B cell (primary cell): ENCODE measurements at regions not wholly inside any gene's neighbourhood (a gene's known extent, or its start where the extent isn't known, plus 50 kb on each side); places are given as distances from the start of the nearest gene placed in this dataset.

ENCODE experiments used
- ATAC-seq: fragments of 200-7000 bp; cut with Tn5 transposase; one replicate; pipeline ENCODE4 v1.10.0; 2021; ENCODE audit warnings: low read depth, mild to moderate bottlenecking, moderate number of reproducible peaks, moderate library complexity
- CTCF ChIA-PET: fragments of 350-600 bp; sonication (Branson Sonifier 250); formaldehyde crosslinking; loops from one replicate; lab custom pipeline; 2021; ENCODE audit warnings: antibody characterized with exemption, inconsistent platforms; lab: Charles Lee
- POLR2A ChIA-PET: fragments of 350-600 bp; sonication (Branson Sonifier 250); formaldehyde crosslinking; loops from one replicate; lab custom pipeline; 2021; ENCODE audit warnings: antibody characterized with exemption; lab: Charles Lee
- DNase-seq: peaks from one replicate; pipeline ENCODE4 v3.0.0; 2013
- H2AFZ ChIP-seq: 2 replicates; pipeline ENCODE4 v1.6.1; 2012; ENCODE audit warnings: mild to moderate bottlenecking, low read depth, low read length; ENCODE audit not compliant: insufficient read depth, poor library complexity, severe bottlenecking
- H3K27ac ChIP-seq, 2 donors: 1 replicate in 1 of 2; 2 replicates in 1 of 2; pipeline ENCODE4 v1.5.1; 2012 to 2013; ENCODE audit warnings: low read length in 2 of 2, mild to moderate bottlenecking in 2 of 2, moderate library complexity in 1 of 2
- H3K27me3 ChIP-seq, 4 experiments: fragments of 200-600 bp in 1 of 4; sonication (generic) in 1 of 4; replicated peaks in 1 of 4; 1 replicate in 2 of 4; 2 replicates in 2 of 4; pipeline versions ENCODE4 v1.6.1 to v1.7.0; 2013 to 2016; ENCODE audit warnings: low read length in 3 of 4, mild to moderate bottlenecking in 2 of 4, mixed read lengths in 1 of 4, moderate library complexity in 1 of 4; ENCODE audit not compliant: insufficient read depth in 4 of 4, control insufficient read depth in 3 of 4; ENCODE audit errors: control extremely low read depth in 1 of 4
- H3K36me3 ChIP-seq, 2 experiments: replicated peaks in 1 of 2; 1 replicate in 1 of 2; 2 replicates in 1 of 2; pipeline versions ENCODE4 v1.6.1 to v1.7.1; 2013; ENCODE audit warnings: low read length in 1 of 2; ENCODE audit not compliant: insufficient read depth in 2 of 2, control insufficient read depth in 1 of 2; ENCODE audit errors: control extremely low read depth in 1 of 2, extremely low read depth in 1 of 2
- H3K4me1 ChIP-seq, 2 donors: fragments of 200-600 bp in 1 of 2; sonication (generic) in 1 of 2; 1 replicate in 1 of 2; 2 replicates in 1 of 2; pipeline versions ENCODE4 v1.5.1 to v1.6.1; 2013 to 2017; ENCODE audit warnings: low read length in 2 of 2; ENCODE audit not compliant: control insufficient read depth in 2 of 2, insufficient read depth in 2 of 2
- H3K4me2 ChIP-seq: replicated peaks from 2 replicates; pipeline ENCODE3; 2012; ENCODE audit warnings: mild to moderate bottlenecking, low read depth, low read length; ENCODE audit not compliant: poor library complexity, severe bottlenecking
- H3K4me3 ChIP-seq, 5 experiments: fragments of 200-600 bp in 1 of 5; sonication (generic) in 1 of 5; 1 replicate in 3 of 5; 2 replicates in 2 of 5; pipeline versions ENCODE4 v1.5.1 to v1.7.0; 2011 to 2016; ENCODE audit warnings: low read length in 4 of 5, mild to moderate bottlenecking in 4 of 5, low read depth in 2 of 5, control low read depth in 1 of 5, moderate library complexity in 1 of 5; ENCODE audit not compliant: insufficient read depth in 1 of 5; ENCODE audit errors: control extremely low read depth in 1 of 5, extremely low read depth in 1 of 5
- H3K79me2 ChIP-seq: fragments of 200-600 bp; sonication (generic); one replicate; pipeline ENCODE4 v1.6.0; 2016; ENCODE audit warnings: low read length; ENCODE audit not compliant: control insufficient read depth, insufficient read depth
- H3K9ac ChIP-seq: fragments of 200-600 bp; sonication (generic); 2 replicates; pipeline ENCODE4 v1.6.1; 2017; ENCODE audit warnings: mild to moderate bottlenecking, low read length, moderate library complexity
- H3K9me3 ChIP-seq, 3 donors: one replicate each; pipeline versions ENCODE4 v1.6.1 to v1.7.1; 2013; ENCODE audit warnings: low read length in 2 of 3; ENCODE audit not compliant: control insufficient read depth in 2 of 3, insufficient read depth in 1 of 3; ENCODE audit errors: control extremely low read depth in 1 of 3
- H4K20me1 ChIP-seq: 2 replicates; pipeline ENCODE4 v1.6.0; 2012; ENCODE audit warnings: mild to moderate bottlenecking, low read length; ENCODE audit not compliant: insufficient read depth, control insufficient read depth, poor library complexity, severe bottlenecking
- H3K27ac Mint-ChIP-seq: one replicate; pipeline ENCODE4 v1.8.0; 2021; ENCODE audit warnings: mixed read lengths
- H3K27me3 Mint-ChIP-seq: one replicate; pipeline ENCODE4 v1.8.0; 2021; ENCODE audit warnings: mixed read lengths
- H3K4me1 Mint-ChIP-seq: one replicate; pipeline ENCODE4 v1.8.0; 2021; ENCODE audit warnings: mixed read lengths
- H3K4me3 Mint-ChIP-seq: one replicate; pipeline ENCODE4 v1.8.0; 2021; ENCODE audit warnings: mixed read lengths
- H3K9me3 Mint-ChIP-seq: one replicate; pipeline ENCODE4 v1.8.0; 2022; ENCODE audit warnings: mixed read lengths; ENCODE audit not compliant: insufficient read depth
- EZH2 ChIP-seq: IDR thresholded peaks from 2 replicates; pipeline ENCODE4 v1.6.1; 2012; ENCODE audit warnings: borderline replicate concordance, low read depth, mild to moderate bottlenecking, moderate library complexity, low read length; ENCODE audit not compliant: insufficient read depth, poor library complexity, severe bottlenecking
- WGBS: methylation state at CpG from one replicate; pipeline ENCODE4 v1.1.5; 2013; ENCODE audit warnings: missing lambda C conversion rate; ENCODE audit not compliant: insufficient coverage; 5-methylcytosine and 5-hydroxymethylcytosine counted together
- intact Hi-C: fragments of 100-400 bp; cut with micrococcal nuclease; formaldehyde crosslinking; loops from one replicate; pipeline ENCODE4 v1.10.0; 2022
- TF ChIP-seq, protein P1 (sequence below): fragments of 200-600 bp; IDR thresholded peaks from one replicate; pipeline ENCODE4 v1.8.0; 2022; ENCODE audit warnings: antibody characterized with exemption, mild to moderate bottlenecking

DNA sequence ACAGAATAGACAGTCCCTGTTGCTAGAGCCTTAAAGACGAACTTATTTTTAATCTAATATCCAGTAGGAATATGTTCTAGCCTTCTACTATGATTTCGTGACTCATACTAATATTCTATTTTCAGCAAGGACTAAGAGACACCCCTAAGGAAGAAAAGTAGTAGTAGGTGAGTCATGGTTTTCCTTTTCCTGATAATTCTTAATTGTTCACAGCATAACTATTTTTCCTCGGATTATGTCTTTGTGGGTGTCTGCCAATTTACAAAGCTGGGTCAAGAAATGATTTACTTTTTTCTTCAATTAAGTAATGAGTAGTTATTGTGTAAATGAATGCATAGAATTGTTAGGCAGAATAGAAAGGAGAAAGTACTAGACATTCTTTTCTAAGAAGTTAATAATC, 292.2 kb downstream of the TOX3 start:
- TF ChIP-seq, protein P1, sequence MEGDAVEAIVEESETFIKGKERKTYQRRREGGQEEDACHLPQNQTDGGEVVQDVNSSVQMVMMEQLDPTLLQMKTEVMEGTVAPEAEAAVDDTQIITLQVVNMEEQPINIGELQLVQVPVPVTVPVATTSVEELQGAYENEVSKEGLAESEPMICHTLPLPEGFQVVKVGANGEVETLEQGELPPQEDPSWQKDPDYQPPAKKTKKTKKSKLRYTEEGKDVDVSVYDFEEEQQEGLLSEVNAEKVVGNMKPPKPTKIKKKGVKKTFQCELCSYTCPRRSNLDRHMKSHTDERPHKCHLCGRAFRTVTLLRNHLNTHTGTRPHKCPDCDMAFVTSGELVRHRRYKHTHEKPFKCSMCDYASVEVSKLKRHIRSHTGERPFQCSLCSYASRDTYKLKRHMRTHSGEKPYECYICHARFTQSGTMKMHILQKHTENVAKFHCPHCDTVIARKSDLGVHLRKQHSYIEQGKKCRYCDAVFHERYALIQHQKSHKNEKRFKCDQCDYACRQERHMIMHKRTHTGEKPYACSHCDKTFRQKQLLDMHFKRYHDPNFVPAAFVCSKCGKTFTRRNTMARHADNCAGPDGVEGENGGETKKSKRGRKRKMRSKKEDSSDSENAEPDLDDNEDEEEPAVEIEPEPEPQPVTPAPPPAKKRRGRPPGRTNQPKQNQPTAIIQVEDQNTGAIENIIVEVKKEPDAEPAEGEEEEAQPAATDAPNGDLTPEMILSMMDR = no peak
- TF ChIP-seq EZH2 = no peak
- no peak overlapping the region for H3K4me3 Mint-ChIP-seq
- no peak overlapping the region for H2AFZ ChIP-seq
- H3K9me3 Mint-ChIP-seq = no peaks in the 10 kb centered on the region
- ChIA-PET CTCF (no interaction called here), POLR2A (no interaction called here)
- H3K9me3 ChIP-seq = no peaks in the 10 kb centered on the region
- WGBS = no CpG with 5 or more reads among the region's 3 CpGs
- no peak overlapping the region for H3K9ac ChIP-seq
- no peak overlapping the region for H3K27ac ChIP-seq
- intact Hi-C loops = no loop called here
- no peaks in the 10 kb centered on the region for H3K4me1 Mint-ChIP-seq
- no peaks in the 10 kb centered on the region for H3K36me3 ChIP-seq
- H3K4me2 ChIP-seq = no peak overlapping the region
- H4K20me1 ChIP-seq = no peaks in the 10 kb centered on the region
- H3K4me3 ChIP-seq = no peak overlapping the region
- ATAC-seq = no peak
- H3K79me2 ChIP-seq = no peaks in the 10 kb centered on the region
- no peaks in the 10 kb centered on the region for H3K4me1 ChIP-seq
- H3K27me3 ChIP-seq = no peaks in the 10 kb centered on the region
- DNase-seq = no peak
- no peak overlapping the region for H3K27ac Mint-ChIP-seq
- H3K27me3 Mint-ChIP-seq = no peaks in the 10 kb centered on the region

DNA sequence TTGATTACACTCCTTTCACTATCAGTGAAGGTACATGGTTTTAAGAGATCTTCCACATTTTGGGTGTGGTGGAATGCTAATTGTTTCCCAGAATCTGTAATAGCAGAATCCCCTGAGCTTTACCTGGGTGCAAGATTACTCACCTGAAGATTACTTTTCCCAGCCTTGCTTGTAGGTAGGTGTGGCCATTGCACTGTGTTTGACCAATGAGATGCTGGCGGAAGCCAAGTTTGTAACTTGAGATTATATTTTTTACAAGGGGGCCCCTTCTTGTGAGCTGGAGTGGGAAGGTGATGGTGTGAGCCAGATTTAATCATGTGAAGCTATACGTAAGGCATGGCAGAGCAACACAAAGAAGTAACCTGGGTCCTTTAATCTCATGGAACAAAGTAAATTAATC, 294.3 kb downstream of the TOX3 start:
- no peaks in the 10 kb centered on the region for H3K36me3 ChIP-seq
- ChIA-PET CTCF (no interaction called here), POLR2A (no interaction called here)
- H3K79me2 ChIP-seq = no peaks in the 10 kb centered on the region
- no peak overlapping the region for H3K4me2 ChIP-seq
- intact Hi-C loops = no loop called here
- DNase-seq (no peak), ATAC-seq (no peak)
- H3K9me3 ChIP-seq = peaks cover 0 to 2% (median 0%) of the 10 kb centered on the region in 3 donors
- H3K4me3 Mint-ChIP-seq = no peak overlapping the region
- no peaks in the 10 kb centered on the region for H3K27me3 Mint-ChIP-seq
- 100% methylated on average over 1 of the region's 2 CpGs for whole genome bisulfite sequencing
- no peaks in the 10 kb centered on the region for H3K4me1 Mint-ChIP-seq
- H3K4me1 ChIP-seq = no peaks in the 10 kb centered on the region
- no peak overlapping the region for H3K4me3 ChIP-seq
- H4K20me1 ChIP-seq = no peaks in the 10 kb centered on the region
- no peak for TF ChIP-seq EZH2
- TF ChIP-seq, protein P1 = no peak
- no peak overlapping the region for H2AFZ ChIP-seq
- H3K9ac ChIP-seq = no peak overlapping the region
- H3K9me3 Mint-ChIP-seq = peaks cover 2% of the 10 kb centered on the region
- H3K27ac Mint-ChIP-seq = no peak overlapping the region
- H3K27me3 ChIP-seq = no peaks in the 10 kb centered on the region
- no peak overlapping the region for H3K27ac ChIP-seq
